GM12878 (cell line): ENCODE measurements at regions not wholly inside any gene's neighbourhood (a gene's known extent, or its start where the extent isn't known, plus 50 kb on each side); places are given as distances from the start of the nearest gene placed in this dataset.

Source experiments
- ATAC-seq: fragments of 200-7000 bp; cut with Tn5 transposase; 3 replicates; pipeline ENCODE4 v1.9.1; 2020; ENCODE audit warnings: mild to moderate bottlenecking, moderate library complexity
- BruUV-seq: library from RNA; stranded (reverse); fragments of 400-500 nt; replicated peaks from 2 replicates; lab custom pipeline; 2021; lab: Mats Ljungman, UMichigan
- CTCF ChIA-PET: fragments of 300-600 bp; sonication (Branson Sonifier 250); formaldehyde crosslinking; extraction: SDS; loops from one replicate; lab custom pipeline; 2021; ENCODE audit warnings: inconsistent platforms; lab: Yijun Ruan, JAX
- POLR2A ChIA-PET: fragments of 350-600 bp; formaldehyde crosslinking; extraction: SDS; loops from one replicate; lab custom pipeline; 2021; ENCODE audit warnings: inconsistent platforms; lab: Charles Lee
- RAD21 ChIA-PET: fragments of 300-600 bp; sonication (Branson Sonifier 250); formaldehyde crosslinking; loops from one replicate; lab custom pipeline; 2023; ENCODE audit warnings: antibody characterized with exemption; ENCODE audit not compliant: unreplicated experiment; lab: Charles Lee
- SMC1A ChIA-PET: fragments of 300-600 bp; sonication (Branson Sonifier 250); formaldehyde crosslinking; loops from one replicate; lab custom pipeline; 2023; ENCODE audit not compliant: unreplicated experiment, uncharacterized antibody; lab: Charles Lee
- DNase-seq: peaks from one replicate; pipeline ENCODE4 v3.0.0-alpha.2; 2011; ENCODE audit warnings: low read depth, low spot score
- FAIRE-seq: peaks from 3 replicates; lab custom pipeline; 2011; peaks lifted over from hg19 to GRCh38; lab: Jason Lieb, UNC
- H2AFZ ChIP-seq: 2 replicates; pipeline ENCODE4 v1.6.0; 2011; ENCODE audit warnings: low read depth, low read length, control low read depth; ENCODE audit not compliant: control insufficient read depth
- H3K27ac ChIP-seq: 2 replicates; pipeline ENCODE4 v1.5.1; 2011; ENCODE audit warnings: control low read depth; ENCODE audit not compliant: control insufficient read depth, insufficient read depth
- H3K27me3 ChIP-seq, 2 experiments: replicated peaks in 1 of 2; 2 replicates each; pipeline versions ENCODE4 v1.6.0 to v1.6.1; 2011; ENCODE audit warnings: low read length in 1 of 2; ENCODE audit not compliant: control insufficient read depth in 2 of 2, insufficient read depth in 2 of 2
- H3K36me3 ChIP-seq, 2 experiments: 2 replicates each; pipeline ENCODE4 v1.5.1; 2011; ENCODE audit warnings: low read length in 1 of 2; ENCODE audit not compliant: control insufficient read depth in 2 of 2, insufficient read depth in 2 of 2
- H3K4me1 ChIP-seq: 2 replicates; pipeline ENCODE4 v1.6.1; 2011; ENCODE audit warnings: mild to moderate bottlenecking, low read length, moderate library complexity, mixed read lengths; ENCODE audit not compliant: control insufficient read depth, insufficient read depth
- H3K4me2 ChIP-seq: 2 replicates; pipeline ENCODE4 v1.6.0; 2011; ENCODE audit warnings: control low read depth; ENCODE audit not compliant: control insufficient read depth, insufficient read depth
- H3K4me3 ChIP-seq: fragments of 200-600 bp; sonication (generic); 2 replicates; pipeline ENCODE4 v1.5.1; 2016
- H3K79me2 ChIP-seq: 2 replicates; pipeline ENCODE4 v1.6.0; 2011; ENCODE audit warnings: low read length; ENCODE audit not compliant: control insufficient read depth, insufficient read depth
- H3K9ac ChIP-seq: 2 replicates; pipeline ENCODE4 v1.8.0; 2011; ENCODE audit warnings: low read length, control low read depth, mixed read lengths; ENCODE audit not compliant: control insufficient read depth, insufficient read depth
- H3K9me3 ChIP-seq: replicated peaks from 3 replicates; pipeline ENCODE4 v1.5.1; 2011; ENCODE audit warnings: mild to moderate bottlenecking, low read length; ENCODE audit not compliant: control insufficient read depth, insufficient read depth
- H4K20me1 ChIP-seq: 2 replicates; pipeline ENCODE4 v1.6.0; 2011; ENCODE audit not compliant: control insufficient read depth, insufficient read depth
- ATF2 ChIP-seq: IDR thresholded peaks from 2 replicates; pipeline ENCODE4 v1.6.1; 2012; ENCODE audit warnings: low read length, inconsistent platforms
- CBFB ChIP-seq: IDR thresholded peaks from 2 replicates; pipeline ENCODE4 v1.6.1; 2016; ENCODE audit warnings: antibody characterized with exemption, low read depth
- HDGF ChIP-seq: fragments of 450-650 bp; IDR thresholded peaks from 2 replicates; pipeline ENCODE4 v1.6.1; 2016; ENCODE audit warnings: antibody characterized with exemption
- KDM1A ChIP-seq: fragments of 200-600 bp; sonication (generic); IDR thresholded peaks from 2 replicates; pipeline ENCODE4 v1.6.1; 2016; ENCODE audit warnings: borderline replicate concordance
- MEF2B ChIP-seq: fragments of 450-650 bp; IDR thresholded peaks from 2 replicates; pipeline ENCODE4 v1.6.1; 2018; ENCODE audit warnings: mild to moderate bottlenecking, moderate library complexity; ENCODE audit not compliant: partially characterized antibody, poor library complexity, severe bottlenecking
- NR2C2 ChIP-seq: IDR thresholded peaks from 2 replicates; pipeline ENCODE4 v1.6.1; 2011; ENCODE audit warnings: borderline replicate concordance, low read depth; ENCODE audit not compliant: control insufficient read depth, insufficient read length
- PML ChIP-seq: IDR thresholded peaks from 2 replicates; pipeline ENCODE4 v1.6.1; 2012; ENCODE audit warnings: low read length, inconsistent platforms
- RUNX3 ChIP-seq: IDR thresholded peaks from 2 replicates; pipeline ENCODE4 v1.6.1; 2012; ENCODE audit warnings: low read length, inconsistent platforms
- SMARCA5 ChIP-seq: fragments of 450-650 bp; IDR thresholded peaks from 2 replicates; pipeline ENCODE4 v1.6.1; 2017; ENCODE audit warnings: mild to moderate bottlenecking
- SPI1 ChIP-seq: IDR thresholded peaks from 2 replicates; pipeline ENCODE4 v1.6.1; 2011; ENCODE audit warnings: low read depth, mild to moderate bottlenecking, low read length, moderate library complexity, borderline replicate concordance; ENCODE audit not compliant: insufficient read depth
- STAT1 ChIP-seq: fragments of 450-650 bp; conservative IDR thresholded peaks from 2 replicates; pipeline ENCODE4 v1.6.1; 2014; ENCODE audit warnings: antibody characterized with exemption, mild to moderate bottlenecking
- TCF3 ChIP-seq: IDR thresholded peaks from 2 replicates; pipeline ENCODE4 v1.6.1; 2012; ENCODE audit warnings: low read depth, mild to moderate bottlenecking, low read length, borderline replicate concordance; ENCODE audit not compliant: insufficient read depth
- ZBTB33 ChIP-seq: fragments of 450-650 bp; IDR thresholded peaks from 2 replicates; pipeline ENCODE4 v1.6.1; 2017; ENCODE audit warnings: mild to moderate bottlenecking
- WGBS: methylation state at CpG from one replicate; pipeline ENCODE4 v1.1.6; 2016; ENCODE audit warnings: low lambda C conversion rate; ENCODE audit not compliant: insufficient replicate concordance, insufficient coverage; ENCODE audit errors: missing lambda C conversion rate; 5-methylcytosine and 5-hydroxymethylcytosine counted together
- in situ Hi-C: fragments of 300-500 bp; cut with MboI; formaldehyde crosslinking; loops from 9 replicates; pipeline ENCODE4 v1.14.3; 2018; ENCODE audit warnings: mixed read lengths
- intact Hi-C: fragments of 100-400 bp; cut with micrococcal nuclease; formaldehyde crosslinking; loops from one replicate; pipeline ENCODE4 v1.14.2; 2022; ENCODE audit not compliant: unreplicated experiment
- TF ChIP-seq, protein P1 (sequence below): fragments of 450-650 bp; IDR thresholded peaks from 2 replicates; pipeline ENCODE4 v1.6.1; 2017; ENCODE audit warnings: low read depth, mild to moderate bottlenecking, moderate library complexity
- TF ChIP-seq, protein P2 (sequence below): fragments of 450-650 bp; IDR thresholded peaks from 2 replicates; pipeline ENCODE4 v1.6.1; 2016; ENCODE audit warnings: mild to moderate bottlenecking

DNA sequence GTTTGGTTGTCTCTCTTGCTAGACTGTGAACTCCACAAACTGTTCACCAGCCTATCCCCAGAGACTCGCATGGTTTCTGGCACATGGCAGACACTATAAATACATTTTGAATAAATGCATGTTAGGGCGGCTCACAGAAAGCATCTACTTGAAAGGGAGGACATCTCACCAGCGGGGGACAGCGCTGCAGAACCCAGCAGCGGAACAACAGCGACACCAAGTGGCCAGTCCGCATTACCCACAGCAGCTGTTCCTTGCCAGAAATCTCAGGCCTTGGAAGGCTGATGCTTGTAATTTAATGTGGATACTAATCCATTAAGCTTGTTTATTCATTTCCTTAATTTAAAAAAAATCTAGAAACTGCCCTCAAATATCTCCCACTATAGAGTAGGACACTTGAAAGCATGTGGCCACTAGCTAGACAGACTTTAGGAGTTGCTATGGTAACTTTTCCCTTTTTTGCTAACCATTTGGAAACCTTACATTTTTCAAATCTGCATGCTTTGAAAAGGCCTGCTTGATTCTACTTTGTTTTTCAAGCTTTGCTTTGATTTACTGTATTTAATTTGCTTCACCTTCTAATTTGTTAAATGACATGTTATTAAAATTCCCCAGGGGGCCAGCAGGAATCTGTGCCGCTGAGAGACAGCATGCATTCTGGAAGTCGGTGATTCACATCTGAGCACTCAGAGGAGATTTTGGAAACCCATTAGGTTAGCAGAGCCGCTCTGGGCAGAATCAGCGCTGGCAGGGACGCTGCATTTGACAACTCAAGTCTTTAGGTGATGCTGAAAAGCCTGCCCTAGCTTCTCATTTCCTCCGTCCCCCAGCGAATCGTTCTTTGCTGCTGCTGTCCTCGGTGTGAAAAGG lies 63.5 kb upstream of the SSX2IP start:
- ChIA-PET POLR2A (no interaction called here), RAD21 (interaction anchor here (0.6 to 4.1 kb wide), 25 partner anchors 10 to 824 kb away, joined by 3 to 31 read pairs (median 4); partner anchors contain the start of genes PRKACB and SSX2IP), CTCF (interaction anchor here (0.7 to 3.8 kb wide), 62 partner anchors 10 to 848 kb away, joined by 3 to 48 read pairs (median 5); partner anchors contain the start of gene CTBS), SMC1A (interaction anchor here (0.7 to 3.3 kb wide), 30 partner anchors 11 to 847 kb away, joined by 3 to 31 read pairs (median 5); partner anchors contain the start of gene PRKACB)
- Histone ChIP-seq H2AFZ (no peak overlapping the region), H3K4me3 (no peak overlapping the region), H3K27ac (no peak overlapping the region), H3K27me3 (no peaks in the 10 kb centered on the region), H4K20me1 (no peaks in the 10 kb centered on the region), H3K9ac (no peak overlapping the region), H3K4me1 (no peaks in the 10 kb centered on the region), H3K4me2 (no peak overlapping the region), H3K36me3 (no peaks in the 10 kb centered on the region), H3K9me3 (no peaks in the 10 kb centered on the region), H3K79me2 (no peaks in the 10 kb centered on the region)
- in situ Hi-C loops (loop anchor here (5.0 to 25.0 kb wide), 3 partner anchors 316 to 841 kb away; partner anchors contain the start of gene PRKACB), intact Hi-C loops (loop anchor here (1.0 to 5.0 kb wide), 7 partner anchors 85 to 846 kb away; partner anchors contain the start of gene PRKACB)
- ATAC-seq, result peak; percentile 96
- FAIRE-seq, result peak; percentile 38
- BruUV-seq, result no TSS peak
- 33% methylated on average over 16 of the region's 16 CpGs for WGBS
- DNase-seq, result peak; percentile 23
- TF ChIP-seq SPI1 (no peak), ZBTB33 (no peak), NR2C2 (no peak), ATF2 (no peak), KDM1A (no peak), STAT1 (no peak), TCF3 (0 out of 2 replicates have a peak, but pooled peaks have one; percentile 38), PML (no peak), MEF2B (no peak), RUNX3 (peak; percentile 47), SMARCA5 (no peak), HDGF (no peak), CBFB (no peak)
- TF ChIP-seq, protein P1, sequence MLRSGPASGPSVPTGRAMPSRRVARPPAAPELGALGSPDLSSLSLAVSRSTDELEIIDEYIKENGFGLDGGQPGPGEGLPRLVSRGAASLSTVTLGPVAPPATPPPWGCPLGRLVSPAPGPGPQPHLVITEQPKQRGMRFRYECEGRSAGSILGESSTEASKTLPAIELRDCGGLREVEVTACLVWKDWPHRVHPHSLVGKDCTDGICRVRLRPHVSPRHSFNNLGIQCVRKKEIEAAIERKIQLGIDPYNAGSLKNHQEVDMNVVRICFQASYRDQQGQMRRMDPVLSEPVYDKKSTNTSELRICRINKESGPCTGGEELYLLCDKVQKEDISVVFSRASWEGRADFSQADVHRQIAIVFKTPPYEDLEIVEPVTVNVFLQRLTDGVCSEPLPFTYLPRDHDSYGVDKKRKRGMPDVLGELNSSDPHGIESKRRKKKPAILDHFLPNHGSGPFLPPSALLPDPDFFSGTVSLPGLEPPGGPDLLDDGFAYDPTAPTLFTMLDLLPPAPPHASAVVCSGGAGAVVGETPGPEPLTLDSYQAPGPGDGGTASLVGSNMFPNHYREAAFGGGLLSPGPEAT, result no peak
- TF ChIP-seq, protein P2, sequence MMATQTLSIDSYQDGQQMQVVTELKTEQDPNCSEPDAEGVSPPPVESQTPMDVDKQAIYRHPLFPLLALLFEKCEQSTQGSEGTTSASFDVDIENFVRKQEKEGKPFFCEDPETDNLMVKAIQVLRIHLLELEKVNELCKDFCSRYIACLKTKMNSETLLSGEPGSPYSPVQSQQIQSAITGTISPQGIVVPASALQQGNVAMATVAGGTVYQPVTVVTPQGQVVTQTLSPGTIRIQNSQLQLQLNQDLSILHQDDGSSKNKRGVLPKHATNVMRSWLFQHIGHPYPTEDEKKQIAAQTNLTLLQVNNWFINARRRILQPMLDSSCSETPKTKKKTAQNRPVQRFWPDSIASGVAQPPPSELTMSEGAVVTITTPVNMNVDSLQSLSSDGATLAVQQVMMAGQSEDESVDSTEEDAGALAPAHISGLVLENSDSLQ, result no peak
